Gastrocnemius medialis (tissue), 4 donors: ENCODE measurements at regions not wholly inside any gene's neighbourhood (a gene's known extent, or its start where the extent isn't known, plus 50 kb on each side); places are given as distances from the start of the nearest gene placed in this dataset.

ENCODE experiments used
- CTCF ChIP-seq, 5 experiments: fragments of 450-650 bp in 3 of 5; fragments of 200-600 bp in 2 of 5; sonication (generic) in 2 of 5; IDR thresholded peaks in 4 of 5; conservative IDR thresholded peaks in 1 of 5; 1 replicate in 4 of 5; 2 replicates in 1 of 5; pipeline ENCODE4 v1.5.1; 2016 to 2019; ENCODE audit warnings: antibody characterized with exemption in 5 of 5, mild to moderate bottlenecking in 3 of 5, moderate library complexity in 3 of 5
- POLR2A ChIP-seq, 2 donors: fragments of 450-650 bp; IDR thresholded peaks; one replicate each; pipeline ENCODE4 v1.6.1; 2017; ENCODE audit warnings: antibody characterized with exemption in 2 of 2, mild to moderate bottlenecking in 2 of 2, moderate library complexity in 2 of 2

- TF ChIP-seq POLR2A (IDR thresholded peaks at IDR 0.05) (no peak), CTCF (IDR thresholded peaks at IDR 0.05 in 4 of 5, conservative IDR thresholded peaks at IDR 0.05 in 1 of 5) (no peak)
These were observed 475.2 kb downstream of the EPHA7 start for GRCh38 chr6:92944132-92944531.
